ENCODE measurements at regions not wholly inside any gene's neighbourhood (a gene's known extent, or its start where the extent isn't known, plus 50 kb on each side); places are given as distances from the start of the nearest gene placed in this dataset.

GRCh38 chr5:166365164-166365563 is 1926.3 kb upstream of the WWC1 start:
- Histone ChIP-seq H3K9me3 (ENCODE audit: insufficient read depth, low read depth, low read length) (peaks cover 6% of the 10 kb centered on the region), H2BK120ac (ENCODE audit: insufficient read depth, low read length, poor library complexity) (no peak overlapping the region), H3K23ac (ENCODE audit: low read length) (no peak overlapping the region), H3K18ac (ENCODE audit: low read length) (no peak overlapping the region), H3K4ac (ENCODE audit: low read depth, low read length) (no peak overlapping the region), H3K27me3 (ENCODE audit: insufficient read depth, low read length) (no peaks in the 10 kb centered on the region), H3K79me1 (ENCODE audit: low read length) (peaks cover 6% of the 10 kb centered on the region), H4K8ac (ENCODE audit: low read depth, low read length) (no peak overlapping the region), H4K12ac (ENCODE audit: low read depth, low read length) (no peak overlapping the region), H2AK5ac (ENCODE audit: low read length) (no peak overlapping the region), H2BK5ac (ENCODE audit: low read depth, low read length, poor library complexity) (no peak overlapping the region), H3K14ac (ENCODE audit: low read length) (no peak overlapping the region), H4K91ac (ENCODE audit: low read depth, low read length) (no peak overlapping the region), H3K4me2 (ENCODE audit: low read length) (no peak overlapping the region), H2AFZ (ENCODE audit: insufficient read depth, low read length, poor library complexity) (no peak overlapping the region), H3K4me3 (ENCODE audit: low read depth, low read length) (no peak overlapping the region), H2BK12ac (ENCODE audit: low read length) (no peak overlapping the region), H3K9ac (ENCODE audit: low read length) (no peak overlapping the region), H3K27ac (ENCODE audit: low read depth, low read length) (no peak overlapping the region), H3K79me2 (ENCODE audit: control insufficient read depth, insufficient read depth, low read length, poor library complexity) (no peaks in the 10 kb centered on the region), H3K4me1 (ENCODE audit: control insufficient read depth in 1 of 2, insufficient read depth in 2 of 2, low read length in 2 of 2) (peaks cover 2 to 4% of the 10 kb centered on the region in 2 experiments), H3K36me3 (ENCODE audit: control insufficient read depth in 1 of 2, insufficient read depth in 2 of 2, low read length in 2 of 2) (no peaks in the 10 kb centered on the region)
- no CpG with 5 or more reads among the region's 4 CpGs for WGBS (ENCODE audit: extremely low coverage, insufficient coverage, insufficient read length)
- no peak for DNase-seq

GRCh38 chr5:166367391-166367790 is 1924.1 kb upstream of the WWC1 start:
- no peak overlapping the region for H3K14ac ChIP-seq (ENCODE audit: low read length)
- H2AFZ ChIP-seq (ENCODE audit: insufficient read depth, low read length, poor library complexity): no peak overlapping the region
- no peaks in the 10 kb centered on the region for H3K36me3 ChIP-seq (ENCODE audit: control insufficient read depth in 1 of 2, insufficient read depth in 2 of 2, low read length in 2 of 2)
- H3K79me1 ChIP-seq (ENCODE audit: low read length): peaks cover 6% of the 10 kb centered on the region
- no peak overlapping the region for H2BK5ac ChIP-seq (ENCODE audit: low read depth, low read length, poor library complexity)
- peak overlapping the region; percentile 12 for H2BK12ac ChIP-seq (ENCODE audit: low read length)
- H3K27me3 ChIP-seq (ENCODE audit: insufficient read depth, low read length): no peaks in the 10 kb centered on the region
- H4K12ac ChIP-seq (ENCODE audit: low read depth, low read length): no peak overlapping the region
- H3K9me3 ChIP-seq (ENCODE audit: insufficient read depth, low read depth, low read length): no peaks in the 10 kb centered on the region
- no peak overlapping the region for H4K91ac ChIP-seq (ENCODE audit: low read depth, low read length)
- H2AK5ac ChIP-seq (ENCODE audit: low read length): no peak overlapping the region
- no peak for DNase-seq
- no peak overlapping the region for H2BK120ac ChIP-seq (ENCODE audit: insufficient read depth, low read length, poor library complexity)
- no peak overlapping the region for H4K8ac ChIP-seq (ENCODE audit: low read depth, low read length)
- H3K9ac ChIP-seq (ENCODE audit: low read length): no peak overlapping the region
- no peak overlapping the region for H3K4me3 ChIP-seq (ENCODE audit: low read depth, low read length)
- peaks cover 2 to 4% of the 10 kb centered on the region in 2 experiments for H3K4me1 ChIP-seq (ENCODE audit: control insufficient read depth in 1 of 2, insufficient read depth in 2 of 2, low read length in 2 of 2)
- H3K18ac ChIP-seq (ENCODE audit: low read length): no peak overlapping the region
- no peak overlapping the region for H3K4ac ChIP-seq (ENCODE audit: low read depth, low read length)
- H3K23ac ChIP-seq (ENCODE audit: low read length): no peak overlapping the region
- no peak overlapping the region for H3K4me2 ChIP-seq (ENCODE audit: low read length)
- WGBS (ENCODE audit: extremely low coverage, insufficient coverage, insufficient read length): no CpG with 5 or more reads among the region's 1 CpG
- no peaks in the 10 kb centered on the region for H3K79me2 ChIP-seq (ENCODE audit: control insufficient read depth, insufficient read depth, low read length, poor library complexity)
- H3K27ac ChIP-seq (ENCODE audit: low read depth, low read length): no peak overlapping the region

- peak in 1 of 2 donors; percentile 36 for DNase-seq
- Histone ChIP-seq H3K36me3 (ENCODE audit: control insufficient read depth in 1 of 2, insufficient read depth in 2 of 2, low read length in 2 of 2) (no peaks in the 10 kb centered on the region), H3K4me3 (ENCODE audit: low read depth, low read length) (no peak overlapping the region), H3K79me2 (ENCODE audit: control insufficient read depth, insufficient read depth, low read length, poor library complexity) (no peaks in the 10 kb centered on the region), H3K79me1 (ENCODE audit: low read length) (peaks cover 6% of the 10 kb centered on the region), H2BK5ac (ENCODE audit: low read depth, low read length, poor library complexity) (no peak overlapping the region), H3K9me3 (ENCODE audit: insufficient read depth, low read depth, low read length) (no peaks in the 10 kb centered on the region), H3K4ac (ENCODE audit: low read depth, low read length) (no peak overlapping the region), H3K18ac (ENCODE audit: low read length) (no peak overlapping the region), H2BK120ac (ENCODE audit: insufficient read depth, low read length, poor library complexity) (no peak overlapping the region), H3K4me1 (ENCODE audit: control insufficient read depth in 1 of 2, insufficient read depth in 2 of 2, low read length in 2 of 2) (peaks cover 2 to 4% of the 10 kb centered on the region in 2 experiments), H3K27ac (ENCODE audit: low read depth, low read length) (no peak overlapping the region), H3K23ac (ENCODE audit: low read length) (no peak overlapping the region), H2AFZ (ENCODE audit: insufficient read depth, low read length, poor library complexity) (no peak overlapping the region), H2BK12ac (ENCODE audit: low read length) (no peak overlapping the region), H4K91ac (ENCODE audit: low read depth, low read length) (no peak overlapping the region), H3K9ac (ENCODE audit: low read length) (no peak overlapping the region), H3K14ac (ENCODE audit: low read length) (no peak overlapping the region), H3K27me3 (ENCODE audit: insufficient read depth, low read length) (no peaks in the 10 kb centered on the region), H2AK5ac (ENCODE audit: low read length) (no peak overlapping the region), H4K12ac (ENCODE audit: low read depth, low read length) (no peak overlapping the region), H3K4me2 (ENCODE audit: low read length) (no peak overlapping the region), H4K8ac (ENCODE audit: low read depth, low read length) (no peak overlapping the region)
- no CpG with 5 or more reads among the region's 2 CpGs for WGBS (ENCODE audit: extremely low coverage, insufficient coverage, insufficient read length)
These were observed 1922.1 kb upstream of the WWC1 start for GRCh38 chr5:166369346-166369745.

- Histone ChIP-seq H4K8ac (ENCODE audit: low read depth, low read length) (no peak overlapping the region), H2BK120ac (ENCODE audit: insufficient read depth, low read length, poor library complexity) (no peak overlapping the region), H2AK5ac (ENCODE audit: low read length) (no peak overlapping the region), H3K14ac (ENCODE audit: low read length) (no peak overlapping the region), H2BK12ac (ENCODE audit: low read length) (no peak overlapping the region), H3K36me3 (ENCODE audit: control insufficient read depth in 1 of 2, insufficient read depth in 2 of 2, low read length in 2 of 2) (no peaks in the 10 kb centered on the region), H2BK5ac (ENCODE audit: low read depth, low read length, poor library complexity) (no peak overlapping the region), H3K79me2 (ENCODE audit: control insufficient read depth, insufficient read depth, low read length, poor library complexity) (no peaks in the 10 kb centered on the region), H3K27me3 (ENCODE audit: insufficient read depth, low read length) (no peaks in the 10 kb centered on the region), H3K9ac (ENCODE audit: low read length) (no peak overlapping the region), H3K4me2 (ENCODE audit: low read length) (no peak overlapping the region), H3K4me1 (ENCODE audit: control insufficient read depth in 1 of 2, insufficient read depth in 2 of 2, low read length in 2 of 2) (peaks cover 2 to 4% of the 10 kb centered on the region in 2 experiments), H2AFZ (ENCODE audit: insufficient read depth, low read length, poor library complexity) (no peak overlapping the region), H3K27ac (ENCODE audit: low read depth, low read length) (no peak overlapping the region), H3K23ac (ENCODE audit: low read length) (no peak overlapping the region), H3K9me3 (ENCODE audit: insufficient read depth, low read depth, low read length) (no peaks in the 10 kb centered on the region), H3K4ac (ENCODE audit: low read depth, low read length) (no peak overlapping the region), H3K79me1 (ENCODE audit: low read length) (peaks cover 6% of the 10 kb centered on the region), H4K12ac (ENCODE audit: low read depth, low read length) (no peak overlapping the region), H4K91ac (ENCODE audit: low read depth, low read length) (no peak overlapping the region), H3K18ac (ENCODE audit: low read length) (no peak overlapping the region), H3K4me3 (ENCODE audit: low read depth, low read length) (no peak overlapping the region)
- WGBS (ENCODE audit: extremely low coverage, insufficient coverage, insufficient read length): no CpG with 5 or more reads among the region's 2 CpGs
- no peak for DNase-seq
These were observed 1921.6 kb upstream of the WWC1 start for GRCh38 chr5:166369807-166370206.

Data from trophoblast cell (in vitro differentiated cells and primary cell).